Nephron progenitor cell (in vitro differentiated cells): ENCODE measurements at regions not wholly inside any gene's neighbourhood (a gene's known extent, or its start where the extent isn't known, plus 50 kb on each side); places are given as distances from the start of the nearest gene placed in this dataset.

ENCODE experiments used
- DNase-seq: peaks from one replicate; pipeline ENCODE4 v3.0.0; 2021
- H3K27ac Mint-ChIP-seq: 2 replicates; pipeline ENCODE4 v1.8.0; 2021; ENCODE audit warnings: mild to moderate bottlenecking, moderate library complexity, mixed read lengths
- H3K27me3 Mint-ChIP-seq: 2 replicates; pipeline ENCODE4 v1.8.0; 2021; ENCODE audit warnings: mild to moderate bottlenecking, low read depth, mixed read lengths; ENCODE audit not compliant: poor library complexity
- H3K36me3 Mint-ChIP-seq: 2 replicates; pipeline ENCODE4 v1.8.0; 2021; ENCODE audit warnings: low read depth, mixed read lengths
- H3K4me1 Mint-ChIP-seq: 2 replicates; pipeline ENCODE4 v1.8.0; 2021; ENCODE audit warnings: mixed read lengths
- H3K4me3 Mint-ChIP-seq: 2 replicates; pipeline ENCODE4 v1.8.0; 2021; ENCODE audit warnings: mild to moderate bottlenecking, moderate library complexity, mixed read lengths
- H3K9me3 Mint-ChIP-seq: 2 replicates; pipeline ENCODE4 v1.8.0; 2021; ENCODE audit warnings: mild to moderate bottlenecking, moderate library complexity, mixed read lengths
- TF ChIP-seq, protein P1 (sequence below): fragments of 200-600 bp; sonication (generic); IDR thresholded peaks from 2 replicates; pipeline ENCODE4 v1.5.0; 2021; ENCODE audit warnings: antibody characterized with exemption

- Mint-ChIP-seq H3K27ac (no peak overlapping the region), H3K27me3 (no peaks in the 10 kb centered on the region), H3K4me1 (peaks cover 5% of the 10 kb centered on the region), H3K4me3 (no peak overlapping the region), H3K36me3 (no peaks in the 10 kb centered on the region), H3K9me3 (peaks cover 22% of the 10 kb centered on the region)
- TF ChIP-seq, protein P1, sequence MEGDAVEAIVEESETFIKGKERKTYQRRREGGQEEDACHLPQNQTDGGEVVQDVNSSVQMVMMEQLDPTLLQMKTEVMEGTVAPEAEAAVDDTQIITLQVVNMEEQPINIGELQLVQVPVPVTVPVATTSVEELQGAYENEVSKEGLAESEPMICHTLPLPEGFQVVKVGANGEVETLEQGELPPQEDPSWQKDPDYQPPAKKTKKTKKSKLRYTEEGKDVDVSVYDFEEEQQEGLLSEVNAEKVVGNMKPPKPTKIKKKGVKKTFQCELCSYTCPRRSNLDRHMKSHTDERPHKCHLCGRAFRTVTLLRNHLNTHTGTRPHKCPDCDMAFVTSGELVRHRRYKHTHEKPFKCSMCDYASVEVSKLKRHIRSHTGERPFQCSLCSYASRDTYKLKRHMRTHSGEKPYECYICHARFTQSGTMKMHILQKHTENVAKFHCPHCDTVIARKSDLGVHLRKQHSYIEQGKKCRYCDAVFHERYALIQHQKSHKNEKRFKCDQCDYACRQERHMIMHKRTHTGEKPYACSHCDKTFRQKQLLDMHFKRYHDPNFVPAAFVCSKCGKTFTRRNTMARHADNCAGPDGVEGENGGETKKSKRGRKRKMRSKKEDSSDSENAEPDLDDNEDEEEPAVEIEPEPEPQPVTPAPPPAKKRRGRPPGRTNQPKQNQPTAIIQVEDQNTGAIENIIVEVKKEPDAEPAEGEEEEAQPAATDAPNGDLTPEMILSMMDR, result no peak
- no peak for DNase-seq
These were observed 967.2 kb downstream of the TLE4 start for GRCh38 chr9:80538976-80539375.

- Mint-ChIP-seq H3K27ac (no peak overlapping the region), H3K4me3 (no peak overlapping the region)
These were observed 950.7 kb downstream of the TLE4 start for GRCh38 chr9:80522465-80522864.

DNA sequence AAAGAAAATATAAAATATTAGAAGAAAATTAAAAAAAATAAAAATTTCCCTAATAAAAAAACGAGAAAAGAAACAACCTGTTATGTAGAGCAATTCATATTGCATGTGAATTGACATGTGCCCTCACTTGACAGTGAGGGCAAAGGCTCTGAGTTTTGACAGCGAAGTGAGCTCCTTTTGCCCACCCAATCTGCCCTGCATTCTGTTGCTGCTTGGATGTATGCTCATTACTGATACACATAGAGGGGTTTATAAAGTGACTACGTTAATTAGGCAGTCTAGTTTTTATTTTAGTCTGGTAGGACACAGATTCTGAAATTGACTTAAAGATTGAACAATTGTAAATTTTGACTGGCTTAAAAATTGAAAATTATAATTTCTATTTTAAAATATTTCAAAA, 949.4 kb downstream of the TLE4 start:
- peaks cover 13% of the 10 kb centered on the region for H3K36me3 Mint-ChIP-seq
- no peaks in the 10 kb centered on the region for H3K4me1 Mint-ChIP-seq
- TF ChIP-seq, protein P1, result no peak
- peaks cover 3% of the 10 kb centered on the region for H3K27me3 Mint-ChIP-seq
- no peak overlapping the region for H3K4me3 Mint-ChIP-seq
- H3K27ac Mint-ChIP-seq, result no peak overlapping the region
- DNase-seq, result no peak
- H3K9me3 Mint-ChIP-seq, result peaks cover 30% of the 10 kb centered on the region

More at GRCh38 chr9:80522465-80522864, 950.7 kb downstream of the TLE4 start:
- Mint-ChIP-seq H3K27me3 (peaks cover 7% of the 10 kb centered on the region), H3K9me3 (peaks cover 40% of the 10 kb centered on the region), H3K36me3 (peaks cover 22% of the 10 kb centered on the region), H3K4me1 (no peaks in the 10 kb centered on the region)
- no peak for DNase-seq
- TF ChIP-seq, protein P1, result no peak

DNA sequence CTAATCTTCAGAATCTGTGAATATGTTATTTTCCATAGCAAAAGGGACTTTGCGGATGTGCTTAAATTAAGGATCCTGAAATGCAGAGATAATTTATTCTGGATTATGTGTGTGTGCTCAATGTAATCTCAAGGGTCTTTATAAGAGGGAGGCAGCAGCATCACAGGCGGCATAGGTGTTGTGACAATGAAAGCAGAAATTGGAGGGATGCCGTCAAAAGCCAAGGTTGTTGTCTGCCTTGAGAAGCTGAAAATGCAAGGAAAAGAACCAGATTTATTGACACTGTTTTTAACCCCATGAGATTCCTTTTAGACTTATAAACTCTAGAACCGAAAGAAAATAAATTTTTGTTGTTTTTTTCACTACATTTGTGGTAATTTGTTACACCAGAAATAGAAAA, 948.5 kb downstream of the TLE4 start:
- no peaks in the 10 kb centered on the region for H3K27me3 Mint-ChIP-seq
- H3K36me3 Mint-ChIP-seq, result peaks cover 8% of the 10 kb centered on the region
- TF ChIP-seq, protein P1, result no peak
- no peaks in the 10 kb centered on the region for H3K4me1 Mint-ChIP-seq
- H3K9me3 Mint-ChIP-seq, result peaks cover 28% of the 10 kb centered on the region
- DNase-seq, result no peak
- no peak overlapping the region for H3K4me3 Mint-ChIP-seq
- H3K27ac Mint-ChIP-seq, result no peak overlapping the region

- Mint-ChIP-seq H3K36me3 (peaks cover 8% of the 10 kb centered on the region), H3K4me3 (no peak overlapping the region), H3K9me3 (peaks cover 29% of the 10 kb centered on the region), H3K4me1 (no peaks in the 10 kb centered on the region), H3K27ac (no peak overlapping the region), H3K27me3 (no peaks in the 10 kb centered on the region)
- DNase-seq, result no peak
- TF ChIP-seq, protein P1, result no peak
These were observed 946.7 kb downstream of the TLE4 start for GRCh38 chr9:80518441-80518840.

- H3K27ac Mint-ChIP-seq, result no peak overlapping the region
- TF ChIP-seq, protein P1, result no peak
- no peak for DNase-seq
- peaks cover 13% of the 10 kb centered on the region for H3K4me1 Mint-ChIP-seq
- H3K27me3 Mint-ChIP-seq, result peaks cover 3% of the 10 kb centered on the region
- H3K9me3 Mint-ChIP-seq, result peaks cover 29% of the 10 kb centered on the region
- H3K36me3 Mint-ChIP-seq, result peaks cover 8% of the 10 kb centered on the region
- H3K4me3 Mint-ChIP-seq, result no peak overlapping the region
These were observed 944.9 kb downstream of the TLE4 start for GRCh38 chr9:80516679-80517078.
